Stimulated activated memory B cell treated with anti-CD40 and anti-IgM and Interleukin-4, amounts not matched to agents 10 μg/mL and 1 μg/mL and 100 μg/mL, for 72 hours (primary cell): ENCODE measurements at regions not wholly inside any gene's neighbourhood (a gene's known extent, or its start where the extent isn't known, plus 50 kb on each side); places are given as distances from the start of the nearest gene placed in this dataset.
"Not testable (repeated sequence)": the region's sequence is repeated elsewhere in the genome, so short reads cannot be mapped to it uniquely, and the experiment has no call there.

Source experiments
- ATAC-seq: fragments of 150-1000 bp; cut with Tn5 transposase; 2 replicates; pipeline ENCODE4 v1.10.0; 2021
- H3K27ac Mint-ChIP-seq: one replicate; pipeline ENCODE4 v1.8.0; 2022; ENCODE audit warnings: mild to moderate bottlenecking, mixed read lengths
- H3K27me3 Mint-ChIP-seq: one replicate; pipeline ENCODE4 v1.8.0; 2022; ENCODE audit warnings: mixed read lengths
- H3K36me3 Mint-ChIP-seq: one replicate; pipeline ENCODE4 v1.8.0; 2022; ENCODE audit warnings: mixed read lengths
- H3K4me1 Mint-ChIP-seq: one replicate; pipeline ENCODE4 v1.8.0; 2022; ENCODE audit warnings: mixed read lengths
- H3K4me3 Mint-ChIP-seq: one replicate; pipeline ENCODE4 v1.8.0; 2022; ENCODE audit warnings: mild to moderate bottlenecking, moderate library complexity, mixed read lengths
- H3K9me3 Mint-ChIP-seq: one replicate; pipeline ENCODE4 v1.8.0; 2022; ENCODE audit warnings: mixed read lengths

GRCh38 chr1:120257778-120258105, 81.4 kb upstream of the SEC22B start:
- H3K9me3 Mint-ChIP-seq, H3K4me1 Mint-ChIP-seq, H3K27ac Mint-ChIP-seq, H3K4me3 Mint-ChIP-seq, H3K27me3 Mint-ChIP-seq, ATAC-seq, H3K36me3 Mint-ChIP-seq: not testable (repeated sequence)

GRCh38 chr1:120257064-120257777, 80.9 kb upstream of the SEC22B start:
- not testable (repeated sequence) for H3K4me1 Mint-ChIP-seq, H3K27ac Mint-ChIP-seq, H3K4me3 Mint-ChIP-seq, H3K9me3 Mint-ChIP-seq, H3K36me3 Mint-ChIP-seq, H3K27me3 Mint-ChIP-seq, ATAC-seq

GRCh38 chr1:120250756-120251155, 74.4 kb upstream of the SEC22B start:
- not testable (repeated sequence) for H3K36me3 Mint-ChIP-seq, H3K9me3 Mint-ChIP-seq, H3K4me1 Mint-ChIP-seq, ATAC-seq, H3K4me3 Mint-ChIP-seq, H3K27ac Mint-ChIP-seq, H3K27me3 Mint-ChIP-seq

- H3K4me3 Mint-ChIP-seq, H3K4me1 Mint-ChIP-seq, H3K27me3 Mint-ChIP-seq, H3K36me3 Mint-ChIP-seq, H3K27ac Mint-ChIP-seq, ATAC-seq, H3K9me3 Mint-ChIP-seq: not testable (repeated sequence)
These were observed 72.6 kb upstream of the SEC22B start for GRCh38 chr1:120248726-120249427.

GRCh38 chr1:120248203-120248602, 71.9 kb upstream of the SEC22B start:
- H3K4me3 Mint-ChIP-seq, H3K4me1 Mint-ChIP-seq, H3K27me3 Mint-ChIP-seq, H3K36me3 Mint-ChIP-seq, H3K9me3 Mint-ChIP-seq, H3K27ac Mint-ChIP-seq, ATAC-seq: not testable (repeated sequence)

- not testable (repeated sequence) for H3K4me3 Mint-ChIP-seq, H3K27ac Mint-ChIP-seq, H3K27me3 Mint-ChIP-seq, ATAC-seq, H3K36me3 Mint-ChIP-seq, H3K9me3 Mint-ChIP-seq, H3K4me1 Mint-ChIP-seq
These were observed 67.5 kb upstream of the SEC22B start for GRCh38 chr1:120243867-120244266.

GRCh38 chr1:120242582-120242981, 66.3 kb upstream of the SEC22B start:
- not testable (repeated sequence) for H3K9me3 Mint-ChIP-seq, H3K4me1 Mint-ChIP-seq, H3K4me3 Mint-ChIP-seq, H3K36me3 Mint-ChIP-seq, ATAC-seq, H3K27ac Mint-ChIP-seq, H3K27me3 Mint-ChIP-seq

- H3K36me3 Mint-ChIP-seq, result not testable (repeated sequence)
These were observed 65.5 kb upstream of the SEC22B start for GRCh38 chr1:120241868-120242267.

GRCh38 chr1:120240181-120240580, 63.9 kb upstream of the SEC22B start:
- not testable (repeated sequence) for H3K4me1 Mint-ChIP-seq, ATAC-seq

More at GRCh38 chr1:120241868-120242267, 65.5 kb upstream of the SEC22B start:
- not testable (repeated sequence) for ATAC-seq, H3K4me3 Mint-ChIP-seq, H3K9me3 Mint-ChIP-seq, H3K4me1 Mint-ChIP-seq, H3K27ac Mint-ChIP-seq, H3K27me3 Mint-ChIP-seq

GRCh38 chr1:120239351-120239750, 63.0 kb upstream of the SEC22B start:
- not testable (repeated sequence) for H3K4me3 Mint-ChIP-seq, H3K27ac Mint-ChIP-seq, H3K4me1 Mint-ChIP-seq, ATAC-seq, H3K9me3 Mint-ChIP-seq, H3K36me3 Mint-ChIP-seq, H3K27me3 Mint-ChIP-seq

More at GRCh38 chr1:120240181-120240580, 63.9 kb upstream of the SEC22B start:
- not testable (repeated sequence) for H3K9me3 Mint-ChIP-seq, H3K27ac Mint-ChIP-seq, H3K36me3 Mint-ChIP-seq, H3K4me3 Mint-ChIP-seq, H3K27me3 Mint-ChIP-seq

GRCh38 chr1:120238867-120239266, 62.5 kb upstream of the SEC22B start:
- not testable (repeated sequence) for H3K9me3 Mint-ChIP-seq, H3K36me3 Mint-ChIP-seq, H3K4me1 Mint-ChIP-seq, H3K27ac Mint-ChIP-seq, ATAC-seq, H3K27me3 Mint-ChIP-seq, H3K4me3 Mint-ChIP-seq

GRCh38 chr1:120233661-120234018, 57.3 kb upstream of the SEC22B start:
- H3K9me3 Mint-ChIP-seq, H3K27ac Mint-ChIP-seq, H3K36me3 Mint-ChIP-seq, H3K27me3 Mint-ChIP-seq, ATAC-seq, H3K4me3 Mint-ChIP-seq, H3K4me1 Mint-ChIP-seq: not testable (repeated sequence)

- not testable (repeated sequence) for H3K4me1 Mint-ChIP-seq, H3K27me3 Mint-ChIP-seq, H3K36me3 Mint-ChIP-seq, H3K4me3 Mint-ChIP-seq, H3K9me3 Mint-ChIP-seq, H3K27ac Mint-ChIP-seq
- peak; percentile 95 for ATAC-seq
These were observed 56.7 kb upstream of the SEC22B start for GRCh38 chr1:120232834-120233660.

GRCh38 chr1:120229835-120230234, 53.5 kb upstream of the SEC22B start:
- H3K4me3 Mint-ChIP-seq, H3K27ac Mint-ChIP-seq, H3K36me3 Mint-ChIP-seq, H3K9me3 Mint-ChIP-seq, H3K4me1 Mint-ChIP-seq, H3K27me3 Mint-ChIP-seq, ATAC-seq: not testable (repeated sequence)
